ENCODE measurements at regions not wholly inside any gene's neighbourhood (a gene's known extent, or its start where the extent isn't known, plus 50 kb on each side); places are given as distances from the start of the nearest gene placed in this dataset.

DNA sequence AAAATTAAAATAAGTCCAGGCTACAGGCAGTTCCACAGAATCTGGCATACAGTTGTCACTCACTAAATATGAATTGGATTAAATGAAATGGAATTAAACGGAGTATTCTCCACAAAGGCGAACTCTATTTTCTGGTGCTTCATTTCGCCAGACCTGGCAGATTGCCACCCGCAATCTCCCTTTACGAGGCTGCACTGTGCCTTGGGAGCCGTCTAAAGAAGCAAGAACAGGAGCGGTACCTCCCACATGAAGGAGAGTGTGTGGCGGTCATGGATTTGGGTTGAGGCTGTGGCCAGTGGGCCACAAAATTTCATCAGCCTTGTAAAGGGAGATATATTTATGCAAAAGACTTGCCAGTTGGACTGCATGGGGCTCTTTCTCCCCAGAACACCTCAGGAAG lies 151.0 kb downstream of the OSR1 start:
- Histone ChIP-seq H3K27ac (no peak overlapping the region), H3K4me3 (no peak overlapping the region), H3K27me3 (no peaks in the 10 kb centered on the region), H3K36me3 (no peaks in the 10 kb centered on the region), H3K4me1 (ENCODE audit: insufficient read depth) (peaks cover 4% of the 10 kb centered on the region), H3K9me3 (no peaks in the 10 kb centered on the region)
- DNase-seq, result no peak
- WGBS, 3 donors, result 73 to 90% (median 86%) methylated on average over 8 of the region's 8 CpGs
- TF ChIP-seq EP300 (IDR thresholded peaks at IDR 0.05) (no peak), POLR2A (IDR thresholded peaks at IDR 0.05) (no peak)
- TF ChIP-seq, protein P1, sequence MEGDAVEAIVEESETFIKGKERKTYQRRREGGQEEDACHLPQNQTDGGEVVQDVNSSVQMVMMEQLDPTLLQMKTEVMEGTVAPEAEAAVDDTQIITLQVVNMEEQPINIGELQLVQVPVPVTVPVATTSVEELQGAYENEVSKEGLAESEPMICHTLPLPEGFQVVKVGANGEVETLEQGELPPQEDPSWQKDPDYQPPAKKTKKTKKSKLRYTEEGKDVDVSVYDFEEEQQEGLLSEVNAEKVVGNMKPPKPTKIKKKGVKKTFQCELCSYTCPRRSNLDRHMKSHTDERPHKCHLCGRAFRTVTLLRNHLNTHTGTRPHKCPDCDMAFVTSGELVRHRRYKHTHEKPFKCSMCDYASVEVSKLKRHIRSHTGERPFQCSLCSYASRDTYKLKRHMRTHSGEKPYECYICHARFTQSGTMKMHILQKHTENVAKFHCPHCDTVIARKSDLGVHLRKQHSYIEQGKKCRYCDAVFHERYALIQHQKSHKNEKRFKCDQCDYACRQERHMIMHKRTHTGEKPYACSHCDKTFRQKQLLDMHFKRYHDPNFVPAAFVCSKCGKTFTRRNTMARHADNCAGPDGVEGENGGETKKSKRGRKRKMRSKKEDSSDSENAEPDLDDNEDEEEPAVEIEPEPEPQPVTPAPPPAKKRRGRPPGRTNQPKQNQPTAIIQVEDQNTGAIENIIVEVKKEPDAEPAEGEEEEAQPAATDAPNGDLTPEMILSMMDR (IDR thresholded peaks at IDR 0.05), result no peak
- intact Hi-C loops (cut with DNase I), result no loop called here

DNA sequence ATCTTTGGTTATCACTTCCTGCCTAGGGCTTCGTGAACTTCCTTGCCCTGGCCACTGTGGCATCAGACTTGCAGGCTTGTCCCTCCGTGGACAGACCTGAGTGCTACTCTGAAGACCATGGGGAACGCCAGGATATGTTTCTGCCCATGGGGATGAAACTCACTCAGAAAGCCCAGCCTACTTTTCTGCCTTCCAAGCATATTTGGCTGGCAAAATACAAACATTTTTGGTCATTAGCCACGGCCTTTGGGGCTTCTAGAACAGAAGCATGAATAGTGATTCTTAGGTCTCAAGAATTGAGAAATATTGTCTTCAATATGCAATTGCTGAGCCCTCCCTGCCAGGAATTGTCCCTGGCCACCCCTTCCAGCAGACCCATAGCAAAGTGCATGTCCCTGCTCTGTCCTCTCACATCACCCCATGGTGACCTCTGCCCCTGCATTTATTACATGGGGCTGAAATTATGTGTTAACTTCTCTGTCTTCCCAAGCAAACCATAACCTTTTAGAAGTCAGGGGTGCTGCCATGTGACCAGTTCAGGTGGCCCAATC lies 152.4 kb downstream of the OSR1 start:
- no peak for DNase-seq
- no peaks in the 10 kb centered on the region for H3K27me3 ChIP-seq
- H3K4me3 ChIP-seq, result no peak overlapping the region
- intact Hi-C loops (cut with DNase I), result no loop called here
- 54 to 76% (median 56%) methylated on average over 4 of the region's 4 CpGs for WGBS, 3 donors
- peaks cover 4% of the 10 kb centered on the region for H3K4me1 ChIP-seq (ENCODE audit: insufficient read depth)
- no peaks in the 10 kb centered on the region for H3K9me3 ChIP-seq
- H3K36me3 ChIP-seq, result no peaks in the 10 kb centered on the region
- H3K27ac ChIP-seq, result no peak overlapping the region
- no peak for TF ChIP-seq EP300 (IDR thresholded peaks at IDR 0.05)
- TF ChIP-seq, protein P1 (IDR thresholded peaks at IDR 0.05), result no peak
- no peak for TF ChIP-seq POLR2A (IDR thresholded peaks at IDR 0.05)

DNA sequence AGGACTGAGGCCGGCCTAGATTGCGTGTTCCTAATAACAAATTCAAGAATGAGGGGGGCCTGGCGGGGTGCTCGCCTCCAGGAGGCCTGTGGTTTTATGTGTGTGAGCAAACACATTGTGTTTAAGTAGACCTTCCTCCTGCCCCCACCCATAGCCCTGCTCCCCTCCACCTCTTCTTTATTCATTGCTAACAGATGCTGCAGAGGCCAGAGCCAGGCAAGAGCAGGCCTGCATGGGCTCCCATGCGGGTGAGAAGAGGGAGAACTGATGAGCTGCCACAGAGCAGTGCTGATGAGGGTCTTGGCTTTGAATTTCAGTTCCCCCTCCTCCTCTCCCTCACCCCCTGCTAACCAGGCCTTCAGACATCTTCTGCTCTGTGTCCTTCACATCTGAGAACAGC lies 154.6 kb downstream of the OSR1 start:
- no peaks in the 10 kb centered on the region for H3K36me3 ChIP-seq
- H3K27ac ChIP-seq, result no peak overlapping the region
- TF ChIP-seq EP300 (IDR thresholded peaks at IDR 0.05) (no peak), POLR2A (IDR thresholded peaks at IDR 0.05) (no peak)
- TF ChIP-seq, protein P1 (IDR thresholded peaks at IDR 0.05), result no peak
- DNase-seq, result no peak
- no peaks in the 10 kb centered on the region for H3K9me3 ChIP-seq
- intact Hi-C loops (cut with DNase I), result no loop called here
- no peak overlapping the region for H3K4me3 ChIP-seq
- WGBS, 3 donors, result 85 to 91% (median 89%) methylated on average over 5 of the region's 5 CpGs
- H3K4me1 ChIP-seq (ENCODE audit: insufficient read depth), result peaks cover 4% of the 10 kb centered on the region
- no peaks in the 10 kb centered on the region for H3K27me3 ChIP-seq

DNA sequence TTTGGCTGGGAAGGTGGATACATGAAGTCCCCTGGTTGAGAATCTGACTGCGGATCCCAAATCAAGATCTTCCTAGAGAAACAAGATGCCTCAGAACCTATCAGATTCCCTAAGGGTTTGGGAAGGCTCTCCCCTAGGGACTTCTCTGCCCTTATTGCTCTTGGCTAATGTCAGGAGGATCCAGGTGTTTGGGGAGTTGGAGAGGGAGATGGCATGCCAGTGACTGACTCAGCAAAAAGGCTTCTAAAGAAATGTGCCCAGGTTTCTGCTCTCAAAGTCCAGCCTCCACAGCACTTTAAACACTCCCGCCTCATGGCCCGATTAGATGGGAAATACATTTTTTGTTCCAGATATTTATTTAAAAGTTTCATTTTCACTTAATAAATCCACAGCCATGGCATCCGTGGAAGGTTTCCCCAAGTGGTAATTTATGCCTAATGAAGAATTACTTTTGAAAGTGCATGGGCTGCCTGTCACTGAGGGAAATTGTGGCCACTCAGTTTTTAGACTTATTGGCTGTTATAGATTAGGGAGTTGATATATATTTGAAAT lies 156.4 kb downstream of the OSR1 start:
- Histone ChIP-seq H3K4me1 (ENCODE audit: insufficient read depth) (peaks cover 3% of the 10 kb centered on the region), H3K36me3 (no peaks in the 10 kb centered on the region), H3K27ac (no peak overlapping the region), H3K27me3 (no peaks in the 10 kb centered on the region), H3K4me3 (no peak overlapping the region), H3K9me3 (no peaks in the 10 kb centered on the region)
- TF ChIP-seq POLR2A (IDR thresholded peaks at IDR 0.05) (no peak), EP300 (IDR thresholded peaks at IDR 0.05) (no peak)
- TF ChIP-seq, protein P1 (IDR thresholded peaks at IDR 0.05), result no peak
- WGBS, 3 donors, result 88 to 94% (median 93%) methylated on average over 4 of the region's 4 CpGs
- intact Hi-C loops (cut with DNase I), result no loop called here
- DNase-seq, result no peak

All from ovary (tissue), 7 donors.